Stimulated activated CD4-positive, alpha-beta T cell treated with anti-CD3 and anti-CD28 coated beads, Interleukin-12 subunit alpha, Interleukin-12 subunit beta, amount 100 ng/mL, for 48 hours (primary cell): ENCODE measurements at regions not wholly inside any gene's neighbourhood (a gene's known extent, or its start where the extent isn't known, plus 50 kb on each side); places are given as distances from the start of the nearest gene placed in this dataset.
"Not testable (repeated sequence)": the region's sequence is repeated elsewhere in the genome, so short reads cannot be mapped to it uniquely, and the experiment has no call there.

Experiments
- DNase-seq, 3 donors: peaks; one replicate each; pipeline ENCODE4 v3.0.0-alpha.2; 2020; ENCODE audit warnings: low read depth in 2 of 3, low spot score in 1 of 3

- DNase-seq = no peak
Observed at GRCh38 chr3:137582484-137582883, 181.6 kb upstream of the SOX14 start.

DNA sequence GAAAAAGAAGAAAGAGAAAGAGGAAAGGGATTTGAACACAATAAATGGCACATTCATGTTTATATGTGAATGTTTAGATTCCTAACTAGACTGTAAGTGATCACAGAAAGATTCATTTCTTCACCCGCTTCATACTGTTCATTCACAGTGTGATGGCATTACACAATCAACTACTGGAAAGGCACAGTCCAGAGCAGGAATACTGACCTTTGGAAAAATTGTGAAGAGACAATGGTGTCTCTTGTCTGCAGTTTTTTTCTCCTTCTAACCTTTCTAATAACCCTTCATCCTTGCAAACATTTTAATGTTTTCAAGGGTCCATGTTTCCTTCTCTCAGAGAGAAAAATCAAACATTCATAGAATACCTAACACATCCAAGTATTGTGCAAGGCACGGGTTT, 180.9 kb upstream of the SOX14 start:
- no peak for DNase-seq

DNA sequence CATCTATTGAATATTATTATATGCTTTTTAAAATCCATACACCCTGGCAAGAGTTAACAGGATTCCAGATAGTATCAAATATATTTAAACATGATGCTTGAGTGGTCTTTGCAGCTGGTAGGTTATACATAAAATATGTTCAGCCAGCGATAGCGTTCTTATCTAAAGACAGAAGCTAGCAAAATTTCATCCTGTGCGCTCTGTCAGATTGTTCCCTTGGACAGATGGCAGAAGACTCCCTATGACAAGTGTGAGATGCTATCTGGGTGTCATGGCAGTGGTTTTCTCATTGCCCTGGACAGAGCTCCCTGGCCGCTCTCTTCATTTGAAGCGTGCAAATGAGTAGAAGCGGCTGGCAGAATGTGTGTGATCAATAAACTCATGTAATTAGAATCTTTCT, 175.2 kb upstream of the SOX14 start:
- no peak for DNase-seq

DNA sequence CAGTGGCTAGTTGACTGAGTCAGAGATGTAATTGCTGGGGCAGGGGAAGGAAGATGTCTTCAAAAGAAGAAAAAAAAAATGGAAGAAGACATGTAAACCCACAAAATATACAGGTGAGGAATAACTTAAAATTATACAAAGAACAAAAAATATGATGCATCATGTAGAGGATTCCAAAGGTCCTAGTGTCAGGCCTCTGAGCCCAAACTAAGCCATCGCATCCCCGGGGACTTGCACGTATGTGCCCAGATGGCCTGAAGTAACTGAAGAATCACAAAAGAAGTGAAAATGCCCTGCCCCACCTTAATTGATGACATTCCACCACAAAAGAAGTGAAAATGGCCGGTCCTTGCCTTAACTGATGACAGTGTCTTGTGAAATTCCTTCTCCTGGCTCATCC, 168.7 kb upstream of the SOX14 start:
- not testable (repeated sequence) for DNase-seq

GRCh38 chr3:137610723-137611122, 153.4 kb upstream of the SOX14 start:
- no peak for DNase-seq

- no peak for DNase-seq
Observed at GRCh38 chr3:137612291-137612690, 151.8 kb upstream of the SOX14 start.

- DNase-seq = no peak
Observed at GRCh38 chr3:137615659-137616418, 148.3 kb upstream of the SOX14 start.

DNA sequence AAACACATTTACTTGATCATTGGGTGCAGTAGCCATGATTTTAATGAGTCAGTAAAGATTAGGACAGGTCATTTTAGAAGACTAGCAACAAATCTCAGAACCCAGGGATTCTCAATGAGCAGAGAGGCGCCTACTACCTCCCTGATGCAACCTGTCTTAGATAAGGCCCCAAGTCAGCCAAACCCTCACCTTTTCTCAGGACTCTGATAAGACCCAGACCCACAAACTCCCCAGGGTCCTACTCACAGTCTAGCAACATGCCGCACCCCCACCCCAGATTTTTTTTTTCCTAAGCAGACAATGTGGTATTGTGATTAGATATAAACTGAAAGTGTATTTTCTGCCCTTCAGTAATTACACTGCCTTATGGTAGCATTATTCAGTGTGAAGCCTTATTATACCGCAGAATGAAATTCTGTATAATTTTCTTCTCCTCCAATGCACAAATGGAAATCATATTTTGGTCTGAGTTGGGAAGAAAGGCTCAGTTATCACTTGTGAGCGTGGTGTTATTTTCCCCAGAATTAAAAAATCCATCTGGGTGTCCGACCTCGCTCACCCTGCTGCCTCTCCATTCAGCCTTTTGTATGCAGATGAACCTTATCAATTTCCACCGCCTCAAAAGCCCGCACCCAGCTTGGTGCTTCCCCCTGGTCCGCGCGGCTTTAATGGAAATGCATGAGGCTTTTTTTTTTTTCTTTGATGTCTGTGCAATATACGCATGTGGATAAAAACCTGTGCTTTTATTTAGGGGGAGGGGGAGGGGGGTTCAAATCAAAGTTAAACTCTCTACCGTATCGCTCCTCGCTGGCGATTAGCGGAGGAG, 122.0 kb upstream of the SOX14 start:
- DNase-seq = no peak

- no peak for DNase-seq
Observed at GRCh38 chr3:137642831-137643230, 121.3 kb upstream of the SOX14 start.

DNA sequence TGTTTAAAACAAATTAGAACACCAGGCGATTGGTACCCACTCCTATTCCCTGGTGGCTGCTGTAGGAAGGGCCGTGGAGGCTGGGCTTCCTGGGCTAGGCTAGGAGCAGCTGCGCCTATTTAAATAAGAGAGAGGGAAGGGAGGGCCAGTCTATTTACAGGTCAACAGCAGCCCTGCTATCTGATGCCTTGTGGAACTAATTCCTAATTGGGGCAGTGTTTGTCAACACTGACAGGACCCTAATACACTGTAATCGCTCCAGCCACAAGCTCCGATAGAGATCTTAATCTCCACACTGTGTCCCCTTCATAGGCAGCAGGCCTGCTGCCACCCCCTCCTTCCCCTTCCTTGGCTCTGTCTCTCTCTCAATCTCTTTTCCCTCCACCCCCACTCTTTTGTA, 116.9 kb upstream of the SOX14 start:
- DNase-seq = no peak

DNA sequence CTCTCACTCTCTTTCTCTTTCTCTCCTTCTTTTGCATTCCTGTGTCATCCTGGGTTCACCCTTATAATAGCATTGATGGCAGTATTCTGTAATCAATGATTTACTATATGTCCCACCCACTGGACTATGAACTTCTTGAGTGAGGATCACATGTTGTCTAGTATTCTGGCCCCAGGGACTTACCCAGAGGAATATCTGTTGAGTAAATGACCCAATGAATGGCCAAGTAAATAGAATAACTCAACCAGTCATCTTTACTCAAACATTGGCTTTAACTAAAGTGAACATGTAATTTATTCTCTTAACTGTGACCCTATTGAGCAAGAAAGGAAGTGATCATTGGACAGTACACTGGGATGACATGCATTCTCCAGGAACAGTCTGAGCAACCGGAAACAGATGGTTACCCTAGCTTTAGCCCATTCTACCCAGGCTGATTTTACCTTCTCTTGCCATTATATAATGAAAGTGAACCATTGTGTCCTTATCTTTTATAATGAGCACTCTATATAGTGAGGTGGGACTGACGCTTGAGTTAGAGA, 94.5 kb upstream of the SOX14 start:
- no peak for DNase-seq

DNA sequence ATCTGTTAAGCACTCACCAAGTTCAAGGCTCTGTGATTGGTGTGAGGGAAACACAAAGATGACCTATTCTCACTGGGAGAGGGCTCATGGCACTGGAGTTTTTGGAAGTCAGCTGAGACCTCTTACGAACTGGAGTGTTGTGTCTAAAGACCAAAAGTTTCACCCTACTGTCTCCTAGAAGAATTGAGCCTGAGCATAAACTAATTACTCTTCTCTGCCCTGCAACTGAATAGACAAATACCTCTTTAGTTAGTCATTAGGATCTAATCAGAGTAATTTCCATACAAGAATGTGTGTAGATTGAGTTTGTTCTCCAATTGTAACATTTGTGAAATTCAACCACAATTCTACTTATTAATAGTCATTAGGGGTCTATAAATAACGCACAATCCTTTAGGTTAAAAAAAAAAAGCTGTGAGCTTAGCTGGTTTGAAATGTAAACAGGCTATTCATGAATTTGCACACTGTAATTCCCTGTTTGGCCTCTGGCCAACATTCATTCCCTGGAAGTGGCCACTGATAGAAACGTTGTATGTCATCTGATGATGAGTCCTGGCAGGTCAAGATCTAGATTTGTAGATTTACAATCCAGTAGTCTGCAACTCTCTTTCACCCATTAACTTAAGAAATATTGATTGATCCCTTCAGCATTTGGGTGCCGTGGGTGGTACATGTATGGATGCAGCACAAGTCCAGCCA, 76.8 kb upstream of the SOX14 start:
- no peak for DNase-seq

DNA sequence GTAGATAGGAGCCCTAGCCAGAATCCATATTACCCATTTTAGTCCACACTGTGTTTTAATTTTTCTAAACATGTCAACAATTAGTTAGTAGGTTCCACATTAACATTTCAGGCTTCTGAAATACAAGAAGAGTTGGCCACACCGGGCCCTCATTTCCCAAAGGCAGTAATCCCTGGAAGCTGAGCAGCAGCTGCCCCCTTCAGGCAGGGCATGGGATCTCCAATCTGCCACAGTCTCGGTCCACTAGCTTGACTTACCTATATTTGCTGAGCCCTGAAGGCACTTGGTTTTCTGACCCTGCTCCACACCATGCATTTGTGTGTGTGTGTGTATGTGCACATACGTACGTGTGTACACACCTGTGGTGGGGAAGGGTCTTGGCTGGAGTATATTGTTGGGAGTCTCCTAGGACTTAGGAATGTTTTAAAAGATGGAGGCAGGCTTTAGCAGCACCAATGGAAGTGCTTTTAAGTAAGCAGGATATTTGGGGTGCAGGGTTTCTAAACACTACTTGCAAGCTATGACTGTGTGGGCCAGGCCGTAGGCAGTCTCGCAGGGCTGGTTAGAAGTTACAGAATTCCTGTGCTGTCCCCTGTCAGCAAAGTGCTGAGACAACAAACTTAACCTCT, 71.2 kb upstream of the SOX14 start:
- no peak for DNase-seq

- no peak for DNase-seq
Observed at GRCh38 chr3:137693791-137694190, 70.3 kb upstream of the SOX14 start.

DNA sequence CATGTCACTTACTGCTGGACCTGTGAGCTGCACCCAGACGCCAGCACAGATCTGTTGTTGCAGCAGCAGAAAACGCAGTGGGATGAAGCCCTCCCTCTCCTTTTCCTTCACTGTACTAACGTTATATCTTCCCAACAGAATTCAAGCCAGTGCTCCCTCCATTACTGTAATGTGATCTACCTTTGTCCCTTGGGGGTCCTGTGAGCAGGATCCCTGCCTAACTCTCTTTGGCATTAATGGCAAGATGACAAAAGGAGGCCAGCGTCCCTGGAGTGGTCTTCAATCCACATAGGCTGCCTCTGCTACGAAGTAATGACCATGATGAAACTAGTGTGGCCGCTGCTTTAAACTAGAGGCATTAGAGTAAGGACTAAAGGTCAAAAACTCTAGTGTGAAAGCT, 69.3 kb upstream of the SOX14 start:
- DNase-seq = no peak

- no peak for DNase-seq
Observed at GRCh38 chr3:137695351-137695750, 68.8 kb upstream of the SOX14 start.

DNA sequence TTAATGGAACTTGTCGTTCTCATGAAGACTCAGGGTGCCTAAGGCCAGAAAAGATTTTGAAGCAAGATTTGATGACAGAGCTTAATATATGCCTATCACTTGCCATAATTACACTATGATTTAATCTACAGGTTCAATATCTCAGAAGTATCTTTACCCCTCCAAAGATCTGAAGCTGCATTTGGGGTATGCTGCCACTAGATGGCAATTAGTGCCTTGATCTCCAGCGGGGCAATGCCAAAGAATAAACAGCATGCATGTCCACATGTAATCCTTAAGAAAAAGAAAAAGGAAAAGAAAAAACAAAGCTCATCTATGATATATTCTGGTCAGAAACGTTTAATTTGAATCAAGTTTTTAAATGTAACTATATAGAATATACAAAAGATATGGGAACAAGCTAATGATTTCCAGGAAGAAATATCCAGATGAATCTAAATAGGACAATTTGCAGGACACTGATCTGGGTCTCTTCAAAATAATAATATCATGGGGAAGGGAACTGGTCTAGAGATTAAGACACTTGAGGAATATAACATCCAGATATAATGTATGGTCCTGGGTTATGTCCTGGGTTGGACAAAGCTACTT, 55.0 kb upstream of the SOX14 start:
- no peak for DNase-seq

- not testable (repeated sequence) for DNase-seq
Observed at GRCh38 chr3:137713965-137714364, 50.1 kb upstream of the SOX14 start.
